ENCODE measurements at regions not wholly inside any gene's neighbourhood (a gene's known extent, or its start where the extent isn't known, plus 50 kb on each side); places are given as distances from the start of the nearest gene placed in this dataset.

DNA sequence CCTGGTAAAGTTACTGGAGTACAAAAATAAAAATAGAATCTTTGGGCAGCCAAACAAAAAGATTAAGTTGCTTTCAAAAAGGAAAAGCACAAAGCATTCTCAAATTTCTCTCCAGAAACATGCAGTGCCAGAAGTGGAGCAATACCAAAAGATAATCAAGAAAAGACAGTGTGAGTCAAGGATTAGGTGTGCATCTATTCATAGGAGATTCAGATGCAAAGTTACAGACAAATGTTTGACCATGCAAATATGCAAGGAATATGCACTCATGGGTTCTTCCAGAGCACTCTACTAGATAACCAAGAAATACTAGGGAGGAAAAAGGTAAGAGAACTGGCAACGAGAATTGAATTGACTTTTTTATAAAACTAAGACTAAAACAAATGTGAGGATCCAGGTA, 51.8 kb upstream of the CDH20 start:
- TF ChIP-seq, protein P1, sequence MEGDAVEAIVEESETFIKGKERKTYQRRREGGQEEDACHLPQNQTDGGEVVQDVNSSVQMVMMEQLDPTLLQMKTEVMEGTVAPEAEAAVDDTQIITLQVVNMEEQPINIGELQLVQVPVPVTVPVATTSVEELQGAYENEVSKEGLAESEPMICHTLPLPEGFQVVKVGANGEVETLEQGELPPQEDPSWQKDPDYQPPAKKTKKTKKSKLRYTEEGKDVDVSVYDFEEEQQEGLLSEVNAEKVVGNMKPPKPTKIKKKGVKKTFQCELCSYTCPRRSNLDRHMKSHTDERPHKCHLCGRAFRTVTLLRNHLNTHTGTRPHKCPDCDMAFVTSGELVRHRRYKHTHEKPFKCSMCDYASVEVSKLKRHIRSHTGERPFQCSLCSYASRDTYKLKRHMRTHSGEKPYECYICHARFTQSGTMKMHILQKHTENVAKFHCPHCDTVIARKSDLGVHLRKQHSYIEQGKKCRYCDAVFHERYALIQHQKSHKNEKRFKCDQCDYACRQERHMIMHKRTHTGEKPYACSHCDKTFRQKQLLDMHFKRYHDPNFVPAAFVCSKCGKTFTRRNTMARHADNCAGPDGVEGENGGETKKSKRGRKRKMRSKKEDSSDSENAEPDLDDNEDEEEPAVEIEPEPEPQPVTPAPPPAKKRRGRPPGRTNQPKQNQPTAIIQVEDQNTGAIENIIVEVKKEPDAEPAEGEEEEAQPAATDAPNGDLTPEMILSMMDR (IDR thresholded peaks at IDR 0.05): no peak
- TF ChIP-seq POLR2A (IDR thresholded peaks at IDR 0.05): no peak

Data from body of pancreas (tissue), 4 donors.